ENCODE measurements at regions not wholly inside any gene's neighbourhood (a gene's known extent, or its start where the extent isn't known, plus 50 kb on each side); places are given as distances from the start of the nearest gene placed in this dataset.

DNA sequence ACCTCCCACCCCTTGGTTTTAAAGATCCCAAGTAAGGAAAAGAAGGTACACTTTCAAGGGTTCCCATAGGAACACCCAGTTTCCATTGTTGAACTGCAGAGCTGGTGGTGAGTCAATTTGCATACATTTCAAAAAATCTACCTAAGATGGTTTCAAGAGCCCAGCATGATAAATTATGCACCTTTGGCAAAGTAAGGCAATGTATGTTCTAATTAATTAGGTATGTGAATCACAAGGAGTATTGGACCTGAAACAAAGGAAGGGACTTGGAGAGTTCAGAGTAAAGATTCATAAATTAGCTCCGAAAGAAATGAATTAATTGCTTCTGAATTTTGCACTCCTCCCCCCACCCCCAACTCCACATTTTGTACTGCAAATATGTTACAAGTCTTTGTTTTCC lies 459.7 kb downstream of the LRATD1 start:
- TF ChIP-seq POLR2A (IDR thresholded peaks at IDR 0.05; ENCODE audit: low read depth, low read length) (no peak), MXI1 (IDR thresholded peaks at IDR 0.05; ENCODE audit: low read depth, low read length) (no peak), RUNX3 (IDR thresholded peaks at IDR 0.05; ENCODE audit: low read length) (no peak), POLR2AphosphoS5 (IDR thresholded peaks at IDR 0.05; ENCODE audit: low read length) (no peak), EED (IDR thresholded peaks at IDR 0.05; ENCODE audit: low read depth) (no peak), CHD2 (IDR thresholded peaks at IDR 0.05; ENCODE audit: borderline replicate concordance, low read depth, low read length) (no peak), EP300 (IDR thresholded peaks at IDR 0.05; ENCODE audit: borderline replicate concordance in 1 of 2, control insufficient read depth in 1 of 2, low read depth in 2 of 2, low read length in 2 of 2) (no peak), BACH1 (IDR thresholded peaks at IDR 0.05; ENCODE audit: borderline replicate concordance) (no peak), TAF1 (IDR thresholded peaks at IDR 0.05; ENCODE audit: borderline replicate concordance, low read depth, low read length) (no peak), JUND (IDR thresholded peaks at IDR 0.05; ENCODE audit: low read depth, low read length) (no peak), KDM1A (IDR thresholded peaks at IDR 0.05; ENCODE audit: borderline replicate concordance) (no peak)
- TF ChIP-seq, protein P1, sequence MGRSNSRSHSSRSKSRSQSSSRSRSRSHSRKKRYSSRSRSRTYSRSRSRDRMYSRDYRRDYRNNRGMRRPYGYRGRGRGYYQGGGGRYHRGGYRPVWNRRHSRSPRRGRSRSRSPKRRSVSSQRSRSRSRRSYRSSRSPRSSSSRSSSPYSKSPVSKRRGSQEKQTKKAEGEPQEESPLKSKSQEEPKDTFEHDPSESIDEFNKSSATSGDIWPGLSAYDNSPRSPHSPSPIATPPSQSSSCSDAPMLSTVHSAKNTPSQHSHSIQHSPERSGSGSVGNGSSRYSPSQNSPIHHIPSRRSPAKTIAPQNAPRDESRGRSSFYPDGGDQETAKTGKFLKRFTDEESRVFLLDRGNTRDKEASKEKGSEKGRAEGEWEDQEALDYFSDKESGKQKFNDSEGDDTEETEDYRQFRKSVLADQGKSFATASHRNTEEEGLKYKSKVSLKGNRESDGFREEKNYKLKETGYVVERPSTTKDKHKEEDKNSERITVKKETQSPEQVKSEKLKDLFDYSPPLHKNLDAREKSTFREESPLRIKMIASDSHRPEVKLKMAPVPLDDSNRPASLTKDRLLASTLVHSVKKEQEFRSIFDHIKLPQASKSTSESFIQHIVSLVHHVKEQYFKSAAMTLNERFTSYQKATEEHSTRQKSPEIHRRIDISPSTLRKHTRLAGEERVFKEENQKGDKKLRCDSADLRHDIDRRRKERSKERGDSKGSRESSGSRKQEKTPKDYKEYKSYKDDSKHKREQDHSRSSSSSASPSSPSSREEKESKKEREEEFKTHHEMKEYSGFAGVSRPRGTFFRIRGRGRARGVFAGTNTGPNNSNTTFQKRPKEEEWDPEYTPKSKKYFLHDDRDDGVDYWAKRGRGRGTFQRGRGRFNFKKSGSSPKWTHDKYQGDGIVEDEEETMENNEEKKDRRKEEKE (IDR thresholded peaks at IDR 0.05): no peak
- TF ChIP-seq, protein P2, sequence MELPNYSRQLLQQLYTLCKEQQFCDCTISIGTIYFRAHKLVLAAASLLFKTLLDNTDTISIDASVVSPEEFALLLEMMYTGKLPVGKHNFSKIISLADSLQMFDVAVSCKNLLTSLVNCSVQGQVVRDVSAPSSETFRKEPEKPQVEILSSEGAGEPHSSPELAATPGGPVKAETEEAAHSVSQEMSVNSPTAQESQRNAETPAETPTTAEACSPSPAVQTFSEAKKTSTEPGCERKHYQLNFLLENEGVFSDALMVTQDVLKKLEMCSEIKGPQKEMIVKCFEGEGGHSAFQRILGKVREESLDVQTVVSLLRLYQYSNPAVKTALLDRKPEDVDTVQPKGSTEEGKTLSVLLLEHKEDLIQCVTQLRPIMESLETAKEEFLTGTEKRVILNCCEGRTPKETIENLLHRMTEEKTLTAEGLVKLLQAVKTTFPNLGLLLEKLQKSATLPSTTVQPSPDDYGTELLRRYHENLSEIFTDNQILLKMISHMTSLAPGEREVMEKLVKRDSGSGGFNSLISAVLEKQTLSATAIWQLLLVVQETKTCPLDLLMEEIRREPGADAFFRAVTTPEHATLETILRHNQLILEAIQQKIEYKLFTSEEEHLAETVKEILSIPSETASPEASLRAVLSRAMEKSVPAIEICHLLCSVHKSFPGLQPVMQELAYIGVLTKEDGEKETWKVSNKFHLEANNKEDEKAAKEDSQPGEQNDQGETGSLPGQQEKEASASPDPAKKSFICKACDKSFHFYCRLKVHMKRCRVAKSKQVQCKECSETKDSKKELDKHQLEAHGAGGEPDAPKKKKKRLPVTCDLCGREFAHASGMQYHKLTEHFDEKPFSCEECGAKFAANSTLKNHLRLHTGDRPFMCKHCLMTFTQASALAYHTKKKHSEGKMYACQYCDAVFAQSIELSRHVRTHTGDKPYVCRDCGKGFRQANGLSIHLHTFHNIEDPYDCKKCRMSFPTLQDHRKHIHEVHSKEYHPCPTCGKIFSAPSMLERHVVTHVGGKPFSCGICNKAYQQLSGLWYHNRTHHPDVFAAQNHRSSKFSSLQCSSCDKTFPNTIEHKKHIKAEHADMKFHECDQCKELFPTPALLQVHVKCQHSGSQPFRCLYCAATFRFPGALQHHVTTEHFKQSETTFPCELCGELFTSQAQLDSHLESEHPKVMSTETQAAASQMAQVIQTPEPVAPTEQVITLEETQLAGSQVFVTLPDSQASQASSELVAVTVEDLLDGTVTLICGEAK (IDR thresholded peaks at IDR 0.05; ENCODE audit: borderline replicate concordance): no peak
- TF ChIP-seq, protein P3, sequence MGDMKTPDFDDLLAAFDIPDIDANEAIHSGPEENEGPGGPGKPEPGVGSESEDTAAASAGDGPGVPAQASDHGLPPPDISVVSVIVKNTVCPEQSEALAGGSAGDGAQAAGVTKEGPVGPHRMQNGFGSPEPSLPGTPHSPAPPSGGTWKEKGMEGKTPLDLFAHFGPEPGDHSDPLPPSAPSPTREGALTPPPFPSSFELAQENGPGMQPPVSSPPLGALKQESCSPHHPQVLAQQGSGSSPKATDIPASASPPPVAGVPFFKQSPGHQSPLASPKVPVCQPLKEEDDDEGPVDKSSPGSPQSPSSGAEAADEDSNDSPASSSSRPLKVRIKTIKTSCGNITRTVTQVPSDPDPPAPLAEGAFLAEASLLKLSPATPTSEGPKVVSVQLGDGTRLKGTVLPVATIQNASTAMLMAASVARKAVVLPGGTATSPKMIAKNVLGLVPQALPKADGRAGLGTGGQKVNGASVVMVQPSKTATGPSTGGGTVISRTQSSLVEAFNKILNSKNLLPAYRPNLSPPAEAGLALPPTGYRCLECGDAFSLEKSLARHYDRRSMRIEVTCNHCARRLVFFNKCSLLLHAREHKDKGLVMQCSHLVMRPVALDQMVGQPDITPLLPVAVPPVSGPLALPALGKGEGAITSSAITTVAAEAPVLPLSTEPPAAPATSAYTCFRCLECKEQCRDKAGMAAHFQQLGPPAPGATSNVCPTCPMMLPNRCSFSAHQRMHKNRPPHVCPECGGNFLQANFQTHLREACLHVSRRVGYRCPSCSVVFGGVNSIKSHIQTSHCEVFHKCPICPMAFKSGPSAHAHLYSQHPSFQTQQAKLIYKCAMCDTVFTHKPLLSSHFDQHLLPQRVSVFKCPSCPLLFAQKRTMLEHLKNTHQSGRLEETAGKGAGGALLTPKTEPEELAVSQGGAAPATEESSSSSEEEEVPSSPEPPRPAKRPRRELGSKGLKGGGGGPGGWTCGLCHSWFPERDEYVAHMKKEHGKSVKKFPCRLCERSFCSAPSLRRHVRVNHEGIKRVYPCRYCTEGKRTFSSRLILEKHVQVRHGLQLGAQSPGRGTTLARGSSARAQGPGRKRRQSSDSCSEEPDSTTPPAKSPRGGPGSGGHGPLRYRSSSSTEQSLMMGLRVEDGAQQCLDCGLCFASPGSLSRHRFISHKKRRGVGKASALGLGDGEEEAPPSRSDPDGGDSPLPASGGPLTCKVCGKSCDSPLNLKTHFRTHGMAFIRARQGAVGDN (IDR thresholded peaks at IDR 0.05): no peak

Data from GM12878 (cell line).